AG04449 (cell line): ENCODE measurements at regions not wholly inside any gene's neighbourhood (a gene's known extent, or its start where the extent isn't known, plus 50 kb on each side); places are given as distances from the start of the nearest gene placed in this dataset.

ENCODE experiments used
- CTCF ChIA-PET: fragments of 350-600 bp; formaldehyde crosslinking; extraction: SDS; loops from one replicate; lab custom pipeline; 2021; ENCODE audit warnings: antibody characterized with exemption; lab: Yijun Ruan, JAX
- POLR2A ChIA-PET: fragments of 400-600, 350-600 bp; formaldehyde crosslinking; extraction: SDS; loops from one replicate; lab custom pipeline; 2020; ENCODE audit warnings: antibody characterized with exemption, inconsistent platforms; lab: Yijun Ruan, JAX
- DNase-seq: peaks from one replicate; pipeline ENCODE4 v3.0.0-alpha.2; 2010; ENCODE audit warnings: low read depth, low spot score
- H3K4me3 ChIP-seq: 2 replicates; pipeline ENCODE4 v1.5.1; 2011; ENCODE audit warnings: low read depth, mild to moderate bottlenecking, control low read depth, low read length
- TF ChIP-seq, protein P1 (sequence below): IDR thresholded peaks from one replicate; pipeline ENCODE4 v1.5.1; 2011; ENCODE audit warnings: mild to moderate bottlenecking, moderate library complexity, low read length, control low read depth, inconsistent platforms; ENCODE audit not compliant: insufficient read depth; ENCODE audit errors: missing control alignments

DNA sequence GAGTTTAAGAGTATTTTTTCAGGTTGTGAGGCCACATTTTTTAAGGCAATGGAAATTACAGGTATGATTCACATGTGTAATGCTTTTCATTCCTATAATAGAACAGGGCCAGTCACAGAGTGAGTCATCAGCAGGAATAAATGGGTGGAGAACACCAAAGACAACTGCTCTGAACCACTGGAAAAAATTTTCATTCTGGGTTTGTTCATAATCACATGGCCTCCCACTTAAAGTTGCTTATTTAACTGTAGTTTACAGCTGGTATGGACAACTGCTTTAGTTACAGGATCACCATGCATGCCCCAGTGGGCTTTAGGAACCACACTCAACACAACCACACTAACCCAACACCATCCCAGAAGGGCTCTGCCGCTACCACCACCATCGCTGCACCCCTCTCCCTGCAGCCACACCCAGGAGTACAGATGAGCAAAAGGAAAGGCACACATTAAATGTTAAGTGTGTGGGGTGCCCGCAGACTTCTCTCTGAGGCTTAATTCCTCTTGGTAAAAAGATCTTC lies 107.0 kb upstream of the DST start:
- CTCF ChIA-PET, result interaction anchor here (1.0 to 1.4 kb wide), 2 partner anchors 20 to 40 kb away, joined by 3 read pairs; no protein-coding TSS in a partner anchor
- TF ChIP-seq, protein P1, sequence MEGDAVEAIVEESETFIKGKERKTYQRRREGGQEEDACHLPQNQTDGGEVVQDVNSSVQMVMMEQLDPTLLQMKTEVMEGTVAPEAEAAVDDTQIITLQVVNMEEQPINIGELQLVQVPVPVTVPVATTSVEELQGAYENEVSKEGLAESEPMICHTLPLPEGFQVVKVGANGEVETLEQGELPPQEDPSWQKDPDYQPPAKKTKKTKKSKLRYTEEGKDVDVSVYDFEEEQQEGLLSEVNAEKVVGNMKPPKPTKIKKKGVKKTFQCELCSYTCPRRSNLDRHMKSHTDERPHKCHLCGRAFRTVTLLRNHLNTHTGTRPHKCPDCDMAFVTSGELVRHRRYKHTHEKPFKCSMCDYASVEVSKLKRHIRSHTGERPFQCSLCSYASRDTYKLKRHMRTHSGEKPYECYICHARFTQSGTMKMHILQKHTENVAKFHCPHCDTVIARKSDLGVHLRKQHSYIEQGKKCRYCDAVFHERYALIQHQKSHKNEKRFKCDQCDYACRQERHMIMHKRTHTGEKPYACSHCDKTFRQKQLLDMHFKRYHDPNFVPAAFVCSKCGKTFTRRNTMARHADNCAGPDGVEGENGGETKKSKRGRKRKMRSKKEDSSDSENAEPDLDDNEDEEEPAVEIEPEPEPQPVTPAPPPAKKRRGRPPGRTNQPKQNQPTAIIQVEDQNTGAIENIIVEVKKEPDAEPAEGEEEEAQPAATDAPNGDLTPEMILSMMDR, result no peak
- POLR2A ChIA-PET, result no interaction called here
- H3K4me3 ChIP-seq, result no peak overlapping the region
- DNase-seq, result no peak

DNA sequence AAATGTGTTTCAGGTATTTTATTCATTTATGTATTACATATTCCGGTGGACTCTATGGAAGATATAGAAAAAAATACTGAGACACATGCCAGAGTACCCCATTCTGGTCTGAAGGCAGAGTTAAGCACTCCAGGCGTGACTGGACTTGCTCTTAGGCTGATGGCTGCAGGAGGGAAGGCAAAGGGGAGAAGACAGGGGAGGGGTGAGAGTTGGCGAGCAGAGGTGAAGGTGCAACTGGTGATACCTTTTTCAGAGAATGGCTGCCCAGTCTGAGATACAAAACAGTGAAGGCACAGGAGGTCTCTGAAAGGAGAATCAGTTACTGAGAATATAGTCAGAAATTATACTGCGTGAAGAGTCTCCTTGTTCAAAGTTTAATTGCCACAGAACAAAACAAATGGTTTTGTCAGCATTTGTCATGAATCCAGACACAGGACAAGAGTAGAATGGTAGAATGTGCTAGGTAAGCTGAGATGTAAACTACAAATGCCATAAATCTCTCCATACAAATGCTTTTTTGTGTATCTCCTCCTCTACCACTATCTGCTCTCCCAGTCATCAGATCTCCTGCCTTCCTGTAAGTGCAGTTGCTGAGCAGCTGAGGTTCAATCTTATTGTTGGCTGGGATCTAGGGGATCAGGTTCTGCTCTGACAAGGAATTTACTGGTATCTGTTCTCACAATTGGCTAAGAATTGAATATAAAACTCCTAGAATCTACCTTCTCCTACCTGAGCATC lies 104.2 kb upstream of the DST start:
- TF ChIP-seq, protein P1, result no peak
- DNase-seq, result no peak
- no peak overlapping the region for H3K4me3 ChIP-seq
- ChIA-PET CTCF (no interaction called here), POLR2A (no interaction called here)

DNA sequence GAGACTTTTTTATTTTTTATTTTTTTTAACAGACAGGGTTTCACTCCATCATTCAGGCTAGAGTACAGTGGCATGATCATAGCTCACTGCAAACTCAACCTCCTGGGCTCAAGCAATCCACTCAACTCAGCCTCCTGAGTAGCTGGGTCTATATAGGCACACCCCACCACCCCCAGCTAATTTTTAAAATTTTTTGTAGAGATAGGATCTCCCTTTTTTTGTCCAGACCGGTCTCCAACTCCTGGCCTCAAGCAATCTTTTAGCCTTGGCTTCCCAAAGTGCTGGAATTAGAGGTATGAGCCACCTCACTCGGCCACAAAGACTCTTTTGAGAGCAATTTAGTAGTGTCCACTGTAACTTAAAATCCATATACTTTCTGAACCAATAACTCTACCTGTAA lies 103.3 kb upstream of the DST start:
- ChIA-PET POLR2A (interaction anchor here (0.7 kb wide), 1 partner anchor 21 kb away, joined by 3 read pairs; no protein-coding TSS in a partner anchor), CTCF (interaction anchor here (0.8 to 1.9 kb wide), 5 partner anchors 10 to 108 kb away, joined by 3 to 7 read pairs (median 4); no protein-coding TSS in a partner anchor)
- TF ChIP-seq, protein P1, result no peak
- DNase-seq, result no peak
- H3K4me3 ChIP-seq, result no peak overlapping the region

DNA sequence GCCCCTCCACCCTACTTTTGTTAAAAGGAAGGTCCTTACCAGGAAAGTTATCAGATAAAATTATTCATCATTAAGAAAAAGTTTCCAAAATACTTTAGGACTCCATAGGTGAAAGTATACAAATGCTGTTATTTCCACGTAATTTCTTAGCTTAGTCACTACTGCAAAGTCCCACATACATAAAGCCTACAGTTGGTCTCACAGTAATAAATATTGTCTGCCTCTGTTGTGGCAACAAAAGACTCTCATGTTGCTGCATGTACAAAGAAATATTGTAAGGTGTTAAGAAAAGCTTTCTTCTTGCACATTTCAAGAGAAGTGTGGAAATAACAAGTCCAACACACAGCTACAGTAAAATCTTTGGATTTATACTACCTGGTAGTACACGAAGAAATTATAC lies 102.4 kb upstream of the DST start:
- DNase-seq, result no peak
- TF ChIP-seq, protein P1, result no peak
- CTCF ChIA-PET, result interaction anchor here (0.7 to 2.2 kb wide), 9 partner anchors 9 to 158 kb away, joined by 3 to 7 read pairs (median 4); no protein-coding TSS in a partner anchor
- POLR2A ChIA-PET, result no interaction called here
- no peak overlapping the region for H3K4me3 ChIP-seq

DNA sequence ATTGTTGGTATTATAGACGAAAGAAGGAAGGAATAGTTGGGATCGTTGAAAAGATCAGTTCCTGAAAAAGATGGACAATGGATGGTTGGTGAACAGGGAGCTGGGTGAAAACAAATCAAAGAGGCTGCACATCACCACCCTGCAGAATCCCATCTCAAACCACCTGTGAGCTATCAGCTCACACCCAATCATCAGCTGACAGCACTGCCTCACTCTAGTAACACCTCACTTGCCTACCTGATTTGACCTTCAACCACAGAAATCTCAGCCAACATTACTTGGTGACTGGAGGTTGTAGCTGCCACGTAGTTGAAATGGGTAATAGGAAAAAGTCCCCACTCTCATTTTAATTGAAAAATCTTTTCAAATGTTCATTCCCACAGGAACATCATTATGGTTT lies 101.8 kb upstream of the DST start:
- DNase-seq, result no peak
- TF ChIP-seq, protein P1, result no peak
- ChIA-PET CTCF (interaction anchor here (0.8 to 2.2 kb wide), 7 partner anchors 10 to 210 kb away, joined by 3 to 7 read pairs (median 4); partner anchors contain the start of gene BEND6), POLR2A (interaction anchor here (0.6 kb wide), 1 partner anchor 216 kb away, joined by 5 read pairs; no protein-coding TSS in a partner anchor)
- no peak overlapping the region for H3K4me3 ChIP-seq
